Keratinocyte (primary cell): ENCODE measurements at regions not wholly inside any gene's neighbourhood (a gene's known extent, or its start where the extent isn't known, plus 50 kb on each side); places are given as distances from the start of the nearest gene placed in this dataset.

Source experiments
- DNase-seq: peaks from one replicate; pipeline ENCODE4 v3.0.0-alpha.2; 2011; ENCODE audit warnings: low read depth, missing footprints, low spot score
- FAIRE-seq: peaks from 2 replicates; lab custom pipeline; 2011; peaks lifted over from hg19 to GRCh38; lab: Jason Lieb, UNC
- H2AFZ ChIP-seq: 2 replicates; pipeline ENCODE4 v1.6.0; 2012; ENCODE audit warnings: low read length, control low read depth, inconsistent platforms; ENCODE audit not compliant: control insufficient read depth
- H3K27ac ChIP-seq: 2 replicates; pipeline ENCODE4 v1.5.1; 2011; ENCODE audit warnings: low read length; ENCODE audit not compliant: control insufficient read depth, insufficient read depth
- H3K27me3 ChIP-seq: 3 replicates; pipeline ENCODE4 v1.6.0; 2011; ENCODE audit warnings: low read length; ENCODE audit not compliant: control insufficient read depth, insufficient read depth; ENCODE audit errors: extremely low read depth
- H3K36me3 ChIP-seq, 2 experiments: 2 replicates in 1 of 2; 3 replicates in 1 of 2; pipeline ENCODE4 v1.5.1; 2011; ENCODE audit warnings: low read length in 2 of 2, mild to moderate bottlenecking in 1 of 2; ENCODE audit not compliant: control insufficient read depth in 2 of 2, insufficient read depth in 2 of 2; ENCODE audit errors: extremely low read depth in 1 of 2
- H3K4me1 ChIP-seq: 3 replicates; pipeline ENCODE4 v1.5.1; 2011; ENCODE audit warnings: low read length; ENCODE audit not compliant: control insufficient read depth, insufficient read depth; ENCODE audit errors: extremely low read depth
- H3K4me2 ChIP-seq: 3 replicates; pipeline ENCODE4 v1.6.0; 2011; ENCODE audit warnings: low read depth, low read length; ENCODE audit not compliant: control insufficient read depth, insufficient read depth; ENCODE audit errors: extremely low read depth
- H3K4me3 ChIP-seq, 3 experiments: fragments of 200-600 bp in 1 of 3; sonication (generic) in 1 of 3; 2 replicates in 2 of 3; 3 replicates in 1 of 3; pipeline ENCODE4 v1.5.1; 2011 to 2016; ENCODE audit warnings: low read length in 3 of 3, mild to moderate bottlenecking in 3 of 3, control low read depth in 2 of 3, inconsistent platforms in 1 of 3, low read depth in 1 of 3, mixed read lengths in 1 of 3, mixed run types in 1 of 3, moderate library complexity in 1 of 3; ENCODE audit not compliant: control insufficient read depth in 2 of 3, insufficient read depth in 2 of 3; ENCODE audit errors: extremely low read depth in 1 of 3
- H3K79me2 ChIP-seq: 2 replicates; pipeline ENCODE4 v1.6.0; 2012; ENCODE audit warnings: low read length; ENCODE audit not compliant: control insufficient read depth, insufficient read depth
- H3K9ac ChIP-seq: 3 replicates; pipeline ENCODE4 v1.6.0; 2011; ENCODE audit warnings: low read length; ENCODE audit not compliant: control insufficient read depth, insufficient read depth; ENCODE audit errors: extremely low read depth
- H3K9me1 ChIP-seq: 3 replicates; pipeline ENCODE4 v1.6.0; 2011; ENCODE audit warnings: low read length; ENCODE audit not compliant: control insufficient read depth, insufficient read depth; ENCODE audit errors: extremely low read depth
- H3K9me3 ChIP-seq: 2 replicates; pipeline ENCODE4 v1.5.1; 2012; ENCODE audit warnings: low read depth, low read length; ENCODE audit not compliant: control insufficient read depth
- H4K20me1 ChIP-seq: 3 replicates; pipeline ENCODE4 v1.6.0; 2011; ENCODE audit warnings: low read length; ENCODE audit not compliant: control insufficient read depth, insufficient read depth; ENCODE audit errors: extremely low read depth
- EZH2 ChIP-seq: IDR thresholded peaks from one replicate; pipeline ENCODE4 v1.6.1; 2012; ENCODE audit warnings: inconsistent platforms, mild to moderate bottlenecking, low read length, moderate library complexity
- dilution Hi-C: fragments of 300-500 bp; cut with MboI; formaldehyde crosslinking; loops from one replicate; pipeline ENCODE4 v1.7.0; 2020; ENCODE audit warnings: low sequenced_read_pairs; ENCODE audit not compliant: extremely low pct_ligation_motif_present
- TF ChIP-seq, protein P1 (sequence below), 3 experiments: IDR thresholded peaks in 1 of 3; conservative IDR thresholded peaks in 1 of 3; optimal IDR thresholded peaks in 1 of 3; 2 replicates in 2 of 3; 3 replicates in 1 of 3; pipeline versions ENCODE3 to v1.5.1; 2011; ENCODE audit warnings: low read length in 3 of 3, mild to moderate bottlenecking in 3 of 3, moderate library complexity in 2 of 3, control low read depth in 1 of 3, inconsistent platforms in 1 of 3; ENCODE audit not compliant: insufficient read depth in 2 of 3; ENCODE audit errors: extremely low read depth in 1 of 3

DNA sequence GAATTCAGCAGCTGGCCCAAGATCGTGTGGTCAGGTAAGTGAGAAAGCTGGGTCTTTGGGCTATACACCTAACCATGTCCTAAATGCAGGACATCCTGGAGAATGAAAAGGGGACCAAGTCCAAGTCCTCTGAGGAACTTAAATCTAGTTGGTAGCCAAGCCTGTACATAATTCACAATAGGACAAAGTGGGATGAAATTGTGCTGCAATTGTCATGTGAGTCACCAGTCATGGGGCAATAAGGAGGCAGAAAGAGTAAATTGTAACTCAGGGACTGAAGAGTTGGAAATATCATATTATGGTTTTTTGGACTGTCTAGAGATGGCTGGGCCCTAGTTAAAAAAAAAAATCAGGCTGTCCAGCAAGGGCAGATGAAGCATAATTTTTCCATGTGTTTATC, 202.6 kb downstream of the CYLD start:
- H3K27me3 ChIP-seq = no peaks in the 10 kb centered on the region
- H3K9me1 ChIP-seq = no peaks in the 10 kb centered on the region
- H3K4me1 ChIP-seq = no peaks in the 10 kb centered on the region
- H2AFZ ChIP-seq = no peak overlapping the region
- DNase-seq (no peak), FAIRE-seq (no peak)
- no peak for TF ChIP-seq EZH2
- TF ChIP-seq, protein P1, sequence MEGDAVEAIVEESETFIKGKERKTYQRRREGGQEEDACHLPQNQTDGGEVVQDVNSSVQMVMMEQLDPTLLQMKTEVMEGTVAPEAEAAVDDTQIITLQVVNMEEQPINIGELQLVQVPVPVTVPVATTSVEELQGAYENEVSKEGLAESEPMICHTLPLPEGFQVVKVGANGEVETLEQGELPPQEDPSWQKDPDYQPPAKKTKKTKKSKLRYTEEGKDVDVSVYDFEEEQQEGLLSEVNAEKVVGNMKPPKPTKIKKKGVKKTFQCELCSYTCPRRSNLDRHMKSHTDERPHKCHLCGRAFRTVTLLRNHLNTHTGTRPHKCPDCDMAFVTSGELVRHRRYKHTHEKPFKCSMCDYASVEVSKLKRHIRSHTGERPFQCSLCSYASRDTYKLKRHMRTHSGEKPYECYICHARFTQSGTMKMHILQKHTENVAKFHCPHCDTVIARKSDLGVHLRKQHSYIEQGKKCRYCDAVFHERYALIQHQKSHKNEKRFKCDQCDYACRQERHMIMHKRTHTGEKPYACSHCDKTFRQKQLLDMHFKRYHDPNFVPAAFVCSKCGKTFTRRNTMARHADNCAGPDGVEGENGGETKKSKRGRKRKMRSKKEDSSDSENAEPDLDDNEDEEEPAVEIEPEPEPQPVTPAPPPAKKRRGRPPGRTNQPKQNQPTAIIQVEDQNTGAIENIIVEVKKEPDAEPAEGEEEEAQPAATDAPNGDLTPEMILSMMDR (optimal IDR thresholded peaks at IDR 0.05 in 1 of 3, IDR thresholded peaks at IDR 0.05 in 1 of 3, conservative IDR thresholded peaks at IDR 0.05 in 1 of 3; ENCODE audit: extremely low read depth in 1 of 3, insufficient read depth in 2 of 3, low read length in 3 of 3) = no peak
- H3K36me3 ChIP-seq = no peaks in the 10 kb centered on the region
- H3K9me3 ChIP-seq = no peaks in the 10 kb centered on the region
- dilution Hi-C loops = no loop called here
- H3K4me3 ChIP-seq = no peak overlapping the region
- no peaks in the 10 kb centered on the region for H4K20me1 ChIP-seq
- H3K9ac ChIP-seq = no peak overlapping the region
- no peaks in the 10 kb centered on the region for H3K79me2 ChIP-seq
- H3K27ac ChIP-seq = no peak overlapping the region
- no peak overlapping the region for H3K4me2 ChIP-seq

DNA sequence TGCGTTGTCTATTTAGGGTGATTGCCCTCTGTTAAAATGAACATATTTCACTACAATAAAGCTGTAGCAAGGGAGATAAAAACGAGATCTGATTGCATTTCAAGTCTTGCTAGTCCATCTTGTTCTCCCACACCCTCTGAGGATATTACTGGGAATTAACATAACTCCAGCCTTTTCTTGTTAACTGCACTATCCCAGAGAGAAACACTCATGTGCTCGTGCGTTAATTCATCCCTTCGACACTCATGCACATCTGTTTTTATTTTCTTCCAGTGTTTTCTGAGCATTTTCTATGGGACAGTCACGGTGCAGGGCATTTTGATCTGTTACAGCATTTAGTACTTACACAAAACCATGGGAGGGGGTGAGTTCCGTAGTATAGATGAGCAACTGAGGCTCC, 202.1 kb downstream of the CYLD start:
- dilution Hi-C loops = no loop called here
- Histone ChIP-seq H3K27ac (no peak overlapping the region), H2AFZ (no peak overlapping the region), H3K4me3 (no peak overlapping the region), H3K4me2 (no peak overlapping the region), H3K9ac (no peak overlapping the region), H4K20me1 (no peaks in the 10 kb centered on the region), H3K9me3 (no peaks in the 10 kb centered on the region), H3K36me3 (no peaks in the 10 kb centered on the region), H3K27me3 (no peaks in the 10 kb centered on the region), H3K4me1 (no peaks in the 10 kb centered on the region), H3K9me1 (no peaks in the 10 kb centered on the region), H3K79me2 (no peaks in the 10 kb centered on the region)
- TF ChIP-seq, protein P1 (optimal IDR thresholded peaks at IDR 0.05 in 1 of 3, IDR thresholded peaks at IDR 0.05 in 1 of 3, conservative IDR thresholded peaks at IDR 0.05 in 1 of 3; ENCODE audit: extremely low read depth in 1 of 3, insufficient read depth in 2 of 3, low read length in 3 of 3) = no peak
- TF ChIP-seq EZH2 = no peak
- DNase-seq (no peak), FAIRE-seq (no peak)
